ENCODE measurements at regions not wholly inside any gene's neighbourhood (a gene's known extent, or its start where the extent isn't known, plus 50 kb on each side); places are given as distances from the start of the nearest gene placed in this dataset.
A peak's percentile ranks its signal among the peaks of the same experiment; 100 is the strongest.
"Not testable (repeated sequence)": the region's sequence is repeated elsewhere in the genome, so short reads cannot be mapped to it uniquely, and the experiment has no call there.

DNA sequence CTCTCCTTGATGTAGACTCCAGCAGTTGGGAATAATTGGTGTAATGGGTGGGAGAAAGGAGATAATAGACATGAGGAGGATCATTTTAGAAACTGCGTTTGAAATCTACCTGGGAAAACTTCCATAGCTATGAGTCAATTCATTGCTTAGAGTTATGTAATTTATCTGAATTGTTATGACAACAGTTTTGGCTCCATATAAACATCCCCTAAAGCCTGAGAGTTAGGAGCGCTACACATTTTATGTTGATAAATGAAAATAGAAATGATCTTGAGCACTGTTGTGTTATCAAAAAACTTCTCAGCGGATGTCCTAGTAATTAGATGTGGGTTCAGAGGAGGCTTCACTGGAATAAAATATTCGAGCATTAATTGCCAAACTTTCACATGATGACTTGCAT, 573.4 kb downstream of the TSN start:
- DNase-seq (ENCODE audit: low spot score): no peak

DNA sequence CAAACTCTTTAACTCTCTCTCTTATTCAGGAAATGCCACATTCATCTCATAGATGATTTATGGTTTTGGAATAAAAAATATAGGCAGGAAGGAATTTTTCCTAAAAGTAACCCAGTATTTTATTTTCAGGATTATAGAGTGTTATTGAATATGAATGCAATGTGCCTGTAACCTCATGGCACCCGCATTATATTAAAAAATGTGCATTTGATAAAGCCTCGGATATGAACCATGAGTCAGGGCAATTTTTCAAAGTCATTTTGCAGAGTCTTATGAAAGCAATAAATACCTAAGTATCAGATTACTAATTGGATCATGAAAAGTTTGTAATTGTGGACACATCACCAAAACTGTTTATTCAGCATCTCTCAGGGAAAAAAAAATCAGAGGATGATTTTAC, 573.8 kb downstream of the TSN start:
- no peak for DNase-seq (ENCODE audit: low spot score)

DNA sequence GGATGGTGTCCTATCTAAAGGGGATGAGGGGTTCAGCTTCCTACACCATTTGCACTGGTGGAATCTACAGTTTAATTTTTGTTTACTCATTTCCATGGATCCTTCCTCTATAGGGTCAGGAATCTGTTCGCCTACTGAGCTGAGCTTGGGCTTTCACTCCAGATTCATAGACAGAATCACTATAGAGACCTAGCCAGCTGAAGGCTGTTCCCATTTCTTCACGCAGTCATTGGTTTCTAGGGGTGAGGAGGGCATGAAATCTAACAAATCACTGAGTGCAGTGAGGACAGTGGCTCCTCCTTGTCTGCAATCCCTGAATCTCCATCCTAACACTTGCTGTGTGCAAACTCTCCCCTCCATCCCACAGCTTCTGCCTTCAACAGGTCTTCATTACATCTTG, 578.5 kb downstream of the TSN start:
- no peak for DNase-seq (ENCODE audit: low spot score)

DNA sequence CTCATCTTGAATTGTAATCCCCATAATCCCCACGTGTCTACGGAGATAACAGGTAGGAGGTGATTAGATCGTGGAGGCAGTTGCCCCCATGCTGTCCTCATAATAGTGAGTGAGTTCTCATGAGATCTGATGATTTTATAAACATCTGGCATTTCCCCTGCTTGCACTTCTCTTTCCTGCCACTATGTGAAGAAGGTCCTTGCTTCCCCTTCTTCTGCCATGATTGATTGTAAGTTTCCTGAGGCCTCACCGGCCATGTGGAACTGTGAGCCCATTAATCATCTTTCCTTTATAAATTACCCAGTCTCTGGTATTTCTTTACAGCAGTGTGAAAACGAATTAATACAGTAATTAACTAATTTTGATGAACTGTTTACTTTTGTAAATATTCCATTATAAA, 582.5 kb downstream of the TSN start:
- DNase-seq (ENCODE audit: low spot score): no peak

DNA sequence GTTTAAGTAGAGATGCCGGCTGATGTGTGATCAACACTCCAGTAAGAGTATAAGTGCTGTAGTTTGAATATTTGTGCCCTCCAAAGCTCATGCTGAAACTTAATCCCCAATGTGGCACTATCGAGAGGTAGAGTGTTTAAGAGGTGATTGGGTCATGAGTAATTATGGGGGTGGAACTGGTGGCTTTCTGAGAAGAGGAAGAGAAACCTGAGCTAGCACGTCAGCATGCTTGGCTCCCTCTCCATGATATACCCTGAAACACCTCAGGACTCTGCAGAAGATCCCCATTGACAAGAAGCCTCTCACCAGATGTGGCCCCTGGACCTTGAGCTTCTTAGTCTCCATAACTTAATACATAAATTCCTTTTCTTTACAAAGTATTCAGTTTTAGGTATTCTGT, 584.8 kb downstream of the TSN start:
- no peak for DNase-seq (ENCODE audit: low spot score)

DNA sequence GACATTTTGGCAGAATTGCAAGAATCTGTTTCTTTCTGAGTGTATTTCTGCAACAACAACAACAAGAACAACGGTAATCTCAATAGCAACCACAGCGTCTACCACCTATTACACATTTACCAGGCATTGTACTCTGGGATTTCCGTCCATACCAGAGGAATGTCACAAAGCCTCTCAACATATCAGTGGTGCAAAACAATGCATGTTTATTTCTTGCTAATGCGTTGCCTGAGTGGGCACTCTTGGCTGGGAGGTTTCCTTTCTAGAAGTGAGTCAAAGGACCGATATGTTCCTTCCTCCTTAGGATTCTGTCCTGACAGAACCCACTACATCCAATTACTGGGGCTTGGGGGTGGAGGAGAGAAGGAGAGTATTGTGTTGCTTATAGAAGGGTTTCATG, 585.6 kb downstream of the TSN start:
- no peak for DNase-seq (ENCODE audit: low spot score)

DNA sequence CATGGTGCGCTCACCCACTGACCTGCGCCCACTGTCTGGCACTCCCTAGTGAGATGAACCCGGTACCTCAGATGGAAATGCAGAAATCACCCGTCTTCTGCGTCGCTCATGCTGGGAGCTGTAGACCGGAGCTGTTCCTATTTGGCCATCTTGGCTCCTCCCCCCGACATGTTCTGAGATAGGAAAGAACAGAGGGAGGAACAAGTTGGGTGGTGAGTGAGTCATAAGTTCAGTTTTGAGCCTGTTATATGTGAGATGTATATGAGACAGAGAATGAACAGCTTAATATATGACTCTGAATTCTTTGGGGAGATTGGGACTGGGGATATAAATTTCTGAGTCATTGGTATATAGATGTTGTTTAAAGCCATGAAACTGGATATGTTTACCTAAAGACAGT, 596.7 kb downstream of the TSN start:
- DNase-seq (ENCODE audit: low spot score): not testable (repeated sequence)

DNA sequence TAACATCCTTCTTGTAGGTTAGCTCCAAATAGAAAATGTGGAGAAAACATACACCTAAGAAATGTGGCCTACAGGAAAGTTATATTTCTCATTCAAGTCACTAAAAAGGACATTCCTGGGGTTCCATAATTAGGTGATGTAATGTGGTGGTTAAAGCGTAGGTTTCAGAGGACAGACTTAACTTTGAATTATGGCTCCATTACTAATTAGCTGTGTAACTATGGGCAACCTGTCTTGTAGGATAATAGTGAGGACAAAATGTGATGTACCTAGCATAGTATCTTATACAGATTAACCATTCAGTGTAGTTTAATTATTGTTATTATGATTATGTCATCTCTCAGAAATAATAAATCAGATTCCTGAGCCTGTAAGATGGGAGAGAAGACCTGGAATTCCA, 602.5 kb downstream of the TSN start:
- DNase-seq (ENCODE audit: low spot score): no peak

DNA sequence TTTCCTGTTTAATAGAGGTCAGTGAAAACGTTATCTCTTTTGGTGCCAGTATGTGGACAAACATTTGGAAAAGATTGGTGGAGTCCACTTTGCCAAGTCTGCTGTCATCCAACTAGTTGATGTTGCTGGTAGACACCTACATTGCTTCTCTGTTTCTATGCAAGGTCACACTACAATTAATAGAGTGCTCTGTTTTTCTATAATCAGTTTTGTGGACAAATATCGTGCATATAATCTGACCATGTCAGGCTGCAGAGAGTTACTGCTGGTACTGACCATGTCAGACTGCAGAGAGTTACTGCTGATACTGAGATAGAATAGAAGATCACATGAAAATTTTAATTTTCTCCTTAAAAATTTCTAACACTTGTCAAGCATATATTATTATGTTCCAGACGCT, 603.3 kb downstream of the TSN start:
- DNase-seq (ENCODE audit: low spot score): no peak

DNA sequence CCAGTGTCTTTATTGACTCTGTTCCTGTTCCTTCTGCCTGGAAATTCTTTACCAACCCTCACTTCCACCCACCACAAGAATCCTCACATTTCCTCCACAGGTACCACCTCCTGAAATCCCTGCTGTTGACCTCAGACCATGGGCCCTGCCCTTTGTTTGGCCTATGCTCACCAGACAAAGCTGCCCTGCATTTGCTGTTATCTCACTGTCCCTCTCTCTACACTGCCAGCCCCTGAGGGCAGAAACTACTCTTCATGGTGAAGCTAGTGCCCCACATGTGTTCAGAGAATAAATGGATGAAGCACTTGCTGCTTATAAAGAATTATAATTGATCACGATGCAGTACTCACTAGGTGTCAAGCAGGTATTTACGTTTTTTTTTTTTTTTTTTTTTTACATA, 608.4 kb downstream of the TSN start:
- DNase-seq (ENCODE audit: low spot score): no peak

DNA sequence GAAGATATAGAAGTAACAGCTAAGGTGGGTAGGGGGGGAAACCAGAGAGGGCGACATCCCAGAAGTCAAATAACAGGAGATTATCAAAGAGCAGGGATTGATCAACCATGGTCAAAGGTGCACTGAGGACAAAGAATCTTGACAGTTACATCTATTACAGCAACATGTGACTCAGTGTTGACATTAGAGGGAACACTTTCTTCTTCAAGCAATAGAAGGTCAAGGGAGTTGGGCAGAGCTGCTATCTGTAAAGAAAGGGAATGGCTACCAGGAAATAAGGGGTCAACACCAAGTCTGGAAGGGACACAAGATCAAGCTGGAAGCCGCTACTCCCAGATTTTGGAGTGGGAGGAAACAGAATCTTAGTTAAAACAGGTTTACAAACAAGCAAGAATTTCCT, 611.0 kb downstream of the TSN start:
- no peak for DNase-seq (ENCODE audit: low spot score)

DNA sequence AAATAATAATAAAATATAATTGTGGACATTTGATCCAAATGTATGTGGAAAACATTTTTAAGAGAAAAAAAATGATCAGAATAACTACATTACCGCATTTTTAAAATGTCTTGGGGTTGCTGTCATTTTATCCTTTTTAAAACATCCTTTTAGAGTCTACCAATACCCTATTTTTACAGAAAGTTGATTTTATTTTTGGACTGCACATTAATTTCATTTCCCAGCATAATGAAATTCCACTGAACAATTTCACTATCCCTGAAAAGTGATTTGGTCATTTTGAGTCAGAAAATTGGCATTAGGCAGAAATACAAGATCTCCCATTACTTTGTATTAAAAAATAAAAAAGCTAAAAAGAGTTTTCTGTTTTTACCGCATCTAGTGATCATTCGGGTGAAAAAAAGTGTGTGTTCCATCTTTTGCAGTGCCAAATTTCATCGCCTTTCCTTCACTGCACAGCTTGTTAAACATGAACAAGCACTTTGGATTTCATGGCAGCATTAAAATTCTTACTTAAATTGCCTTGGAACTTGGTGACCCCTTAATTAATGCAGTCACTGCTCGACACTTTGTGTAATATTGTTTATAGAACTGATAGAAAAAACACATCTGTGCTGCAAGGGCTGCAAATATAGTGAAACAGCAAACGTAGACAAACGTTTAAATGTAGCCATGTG, 611.7 kb downstream of the TSN start:
- no peak for DNase-seq (ENCODE audit: low spot score)

DNA sequence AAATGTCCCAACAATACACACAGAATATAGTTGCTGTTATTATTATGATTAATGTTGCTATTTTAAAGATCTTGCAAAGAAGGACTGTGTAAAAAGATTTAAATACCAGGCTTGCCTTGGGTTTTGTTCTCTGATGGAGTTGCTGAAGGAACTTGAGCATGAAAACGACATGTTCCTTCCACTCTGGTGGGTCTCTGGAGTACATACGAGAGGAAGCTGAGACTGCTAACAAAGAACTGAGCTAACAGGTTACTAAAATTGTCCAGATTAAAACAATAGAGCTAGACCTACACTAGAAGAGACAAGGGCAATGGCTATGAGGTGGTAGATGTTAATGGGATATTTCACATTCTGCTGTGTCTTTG, 612.2 kb downstream of the TSN start:
- no peak for DNase-seq (ENCODE audit: low spot score)

DNA sequence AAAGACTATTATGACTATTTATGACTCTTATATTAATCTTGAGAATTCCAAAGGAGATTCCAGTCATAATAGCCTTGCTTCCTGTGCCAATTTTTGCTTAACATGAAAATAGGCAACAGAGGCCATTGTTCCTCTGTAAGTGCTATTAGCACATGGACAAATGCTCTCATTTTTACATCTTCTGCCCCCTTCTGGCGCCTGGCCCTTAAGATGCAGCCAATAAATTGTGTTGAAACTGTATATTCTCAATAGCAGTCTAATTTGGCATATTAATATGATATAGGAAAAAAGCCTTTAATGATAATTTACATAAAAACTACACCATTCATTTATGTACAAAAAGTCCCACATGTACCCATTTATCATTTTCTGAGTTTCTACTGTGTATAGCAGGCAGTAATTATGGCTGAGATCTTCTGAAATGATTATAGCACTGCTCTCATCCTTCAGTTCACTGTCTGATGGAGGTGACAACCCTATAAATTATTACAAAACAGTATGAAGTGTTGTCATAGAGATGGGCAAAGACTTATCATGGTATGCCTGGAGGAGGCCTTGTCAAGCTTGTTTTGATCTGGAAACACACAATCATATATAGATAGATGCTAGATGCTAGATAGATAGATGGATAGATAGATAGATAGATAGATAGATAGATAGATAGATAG, 613.3 kb downstream of the TSN start:
- no peak for DNase-seq (ENCODE audit: low spot score)

DNA sequence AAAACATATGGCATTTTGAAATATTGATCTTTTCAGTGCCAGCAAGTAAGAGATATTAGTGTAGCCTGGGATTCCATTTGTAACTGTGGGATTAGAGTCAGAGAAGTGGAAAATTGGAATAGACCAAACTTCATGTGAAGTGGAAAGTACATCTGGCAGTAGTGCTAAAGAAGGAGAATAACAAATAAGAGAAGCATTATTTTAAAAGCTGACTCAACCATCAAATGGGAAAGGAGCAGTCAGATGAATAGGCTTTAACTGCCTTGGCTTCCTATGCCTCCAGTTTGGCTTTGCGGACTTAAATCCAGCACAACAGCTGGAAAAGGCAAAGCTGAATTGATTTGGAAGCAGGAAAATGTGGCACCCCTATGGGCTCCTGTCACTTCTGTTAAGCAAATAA, 623.1 kb downstream of the TSN start:
- no peak for DNase-seq (ENCODE audit: low spot score)

DNA sequence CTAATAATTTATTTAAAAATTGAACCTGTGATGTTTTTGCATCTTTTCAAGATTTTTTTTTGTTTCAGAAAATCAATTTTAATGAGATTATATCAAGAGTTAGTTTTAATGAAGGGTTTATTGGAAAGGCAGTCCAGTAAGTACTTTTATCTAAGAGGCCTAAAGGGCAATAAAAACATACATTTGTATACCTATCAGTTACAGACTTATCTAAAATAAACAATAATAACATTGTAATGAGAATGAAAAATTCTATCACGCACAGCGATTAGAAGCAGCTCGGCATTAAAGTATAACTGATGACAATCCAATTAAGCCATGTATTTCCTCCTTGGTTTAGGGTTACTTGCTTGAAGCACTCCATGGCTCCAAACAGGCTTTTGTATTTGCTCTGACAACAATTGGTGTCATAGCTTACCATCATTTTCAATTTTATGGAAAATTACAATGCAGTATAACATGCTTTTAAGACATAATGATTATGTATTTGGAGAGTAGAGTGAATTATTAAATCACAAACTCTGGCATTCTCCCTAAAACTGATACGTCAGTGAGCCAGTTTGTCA, 629.4 kb downstream of the TSN start:
- no peak for DNase-seq (ENCODE audit: low spot score)

DNA sequence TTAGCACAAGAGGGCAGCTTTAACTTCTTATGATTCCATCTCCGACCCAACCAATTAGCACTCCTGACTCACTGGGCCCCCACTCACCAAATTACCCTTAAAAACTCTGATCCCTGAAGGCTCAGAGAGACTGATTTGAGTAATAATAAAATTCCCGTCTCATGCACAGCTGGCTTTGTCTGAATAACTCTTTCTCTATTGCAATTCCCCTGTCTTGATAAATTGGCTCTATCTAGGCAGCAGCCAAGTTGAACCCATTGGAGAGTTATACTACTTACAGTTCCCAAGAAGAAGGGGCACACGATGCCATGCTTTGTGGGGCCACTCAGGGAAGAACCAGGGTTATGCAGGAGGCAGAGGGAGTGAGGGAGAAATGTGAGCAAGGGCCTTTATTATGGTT, 632.8 kb downstream of the TSN start:
- DNase-seq (ENCODE audit: low spot score): no peak

DNA sequence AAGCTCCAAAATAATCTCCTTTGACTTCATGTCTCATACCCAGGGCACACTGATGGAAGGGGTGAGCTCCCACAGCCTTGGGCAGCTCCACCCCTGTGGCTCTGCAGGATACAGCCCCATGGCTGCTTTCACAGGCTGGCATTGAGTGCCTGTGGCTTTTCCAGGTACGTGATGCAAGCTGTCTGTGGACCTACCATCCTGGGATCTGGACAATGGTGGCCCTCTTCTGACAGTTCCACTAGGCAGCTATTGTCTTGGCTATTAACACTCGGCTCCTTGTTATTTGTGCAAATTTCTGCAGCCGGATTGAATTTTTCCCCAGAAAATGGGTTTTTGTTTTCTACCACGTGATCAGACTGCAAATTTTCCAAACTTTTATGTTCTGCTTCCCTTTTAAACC, 634.2 kb downstream of the TSN start:
- no peak for DNase-seq (ENCODE audit: low spot score)

DNA sequence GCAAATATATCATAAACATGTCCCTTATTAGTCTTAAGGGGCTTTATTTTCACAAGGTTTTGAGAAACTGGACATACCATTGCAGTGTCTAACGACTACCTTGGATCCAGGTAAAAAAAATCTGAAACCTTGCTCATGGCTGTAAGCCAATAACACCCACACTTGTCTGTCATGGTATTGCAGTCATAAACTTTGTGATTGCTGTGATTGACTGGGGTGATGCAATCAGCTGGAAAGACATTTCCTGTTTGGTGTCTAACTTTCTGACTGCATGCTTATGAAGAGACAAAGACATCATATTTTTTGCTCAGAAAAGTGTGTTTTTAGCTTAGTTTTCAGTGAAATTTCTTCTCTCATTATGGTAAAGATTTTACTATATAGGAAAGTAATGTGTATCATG, 635.0 kb downstream of the TSN start:
- peak; percentile 47 for DNase-seq (ENCODE audit: low spot score)

DNA sequence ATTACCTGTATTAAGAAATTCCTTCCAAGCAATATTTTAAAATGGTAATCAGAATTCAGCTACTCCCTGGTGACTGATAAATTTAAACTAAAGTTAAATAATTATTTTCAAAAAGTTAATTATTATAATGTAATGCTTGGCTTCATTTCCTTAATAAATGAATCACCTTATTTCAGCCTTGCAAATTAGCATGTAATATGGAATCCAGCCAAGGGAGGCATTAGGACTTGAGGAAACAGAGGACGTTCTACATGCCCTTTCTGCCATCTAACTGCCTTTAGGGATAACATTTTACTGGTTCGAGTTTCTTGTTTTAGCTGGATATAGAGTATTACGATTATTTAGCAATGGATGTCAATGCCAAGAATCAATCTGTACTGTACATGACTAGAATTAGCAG, 636.3 kb downstream of the TSN start:
- no peak for DNase-seq (ENCODE audit: low spot score)

DNA sequence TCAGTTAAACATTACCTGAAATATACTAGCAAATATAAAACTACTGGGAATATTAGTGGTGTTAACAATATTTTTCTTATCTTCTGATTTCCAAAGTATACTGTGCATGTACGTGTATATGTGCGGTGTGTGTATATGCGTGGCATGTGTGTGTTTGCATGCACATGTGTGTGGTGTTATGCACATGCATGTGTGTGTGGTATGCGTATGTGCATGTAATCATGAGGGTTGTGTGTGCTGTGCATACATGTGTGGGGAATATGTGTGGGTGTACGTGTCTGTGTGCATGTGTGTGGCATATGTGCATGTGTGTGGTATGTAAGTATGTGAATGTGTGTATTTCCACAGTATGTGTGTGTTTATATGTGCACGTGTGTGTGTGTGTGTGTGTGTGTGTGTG, 640.2 kb downstream of the TSN start:
- no peak for DNase-seq (ENCODE audit: low spot score)

DNA sequence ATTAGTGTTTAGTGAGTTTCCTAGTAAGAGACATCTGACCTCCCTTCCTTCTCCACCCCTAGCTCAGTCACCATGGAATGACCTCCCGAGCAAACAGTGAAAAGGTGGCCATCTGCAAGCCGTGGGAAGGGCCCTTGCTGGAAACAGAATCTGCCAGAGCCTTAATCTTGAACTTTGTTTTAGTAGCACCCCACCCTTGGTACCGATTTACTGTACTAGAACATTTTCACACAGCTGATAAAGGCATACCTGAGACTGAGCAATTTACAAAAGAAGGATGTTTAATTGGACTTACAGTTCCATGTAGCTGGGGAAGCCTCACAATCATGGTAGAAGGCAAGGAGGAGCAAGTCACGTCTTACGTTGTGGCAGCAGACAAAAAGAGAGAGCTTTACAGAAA, 655.8 kb downstream of the TSN start:
- DNase-seq (ENCODE audit: low spot score): no peak

DNA sequence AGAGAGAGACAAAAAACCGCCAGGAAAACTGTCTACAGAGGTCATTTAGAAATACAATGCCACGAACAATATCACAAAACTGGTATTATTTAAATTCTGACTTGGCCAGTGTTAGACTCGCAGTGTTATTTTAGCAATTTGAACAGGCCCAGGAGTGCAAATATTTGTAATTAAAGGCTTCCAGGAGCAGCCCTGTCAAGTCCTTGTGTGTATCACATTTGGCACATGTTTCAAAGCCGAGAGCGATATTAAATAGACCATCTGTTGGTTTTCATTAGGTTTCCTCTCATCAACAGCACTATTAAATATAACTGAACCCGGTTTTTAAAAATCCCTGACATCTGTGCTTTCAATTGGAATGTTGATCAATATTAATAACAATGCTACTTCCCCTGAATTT, 656.9 kb downstream of the TSN start:
- no peak for DNase-seq (ENCODE audit: low spot score)

DNA sequence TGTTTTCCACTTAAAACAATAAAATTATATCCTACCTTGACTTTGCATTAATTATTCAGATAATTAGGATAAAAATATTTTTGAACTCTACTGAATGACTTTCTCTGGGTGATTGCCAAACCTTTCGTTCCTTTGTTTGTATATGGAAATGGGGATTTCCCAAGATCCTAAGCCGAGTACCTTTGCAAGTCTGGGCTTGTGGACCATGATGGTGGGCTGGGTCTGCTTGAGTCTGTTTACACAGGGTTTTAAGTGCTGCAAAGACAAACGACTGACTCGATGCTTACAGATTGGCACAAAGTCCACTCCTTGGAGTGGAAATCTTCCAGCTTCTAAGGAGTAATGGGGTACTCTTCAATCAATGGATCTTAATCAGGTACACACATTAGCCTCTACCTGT, 659.5 kb downstream of the TSN start:
- no peak for DNase-seq (ENCODE audit: low spot score)
